OCI-LY7 (cell line): ENCODE measurements at regions not wholly inside any gene's neighbourhood (a gene's known extent, or its start where the extent isn't known, plus 50 kb on each side); places are given as distances from the start of the nearest gene placed in this dataset.

ENCODE experiments used
- BruUV-seq: library from RNA; stranded (reverse); fragments of 400-500 nt; replicated peaks from 2 replicates; lab custom pipeline; 2021; lab: Mats Ljungman, UMichigan
- CTCF ChIA-PET: fragments of 300-600 bp; sonication (Branson Sonifier 250); formaldehyde crosslinking; loops from one replicate; lab custom pipeline; 2022; ENCODE audit warnings: antibody characterized with exemption; ENCODE audit not compliant: unreplicated experiment; lab: Charles Lee
- POLR2A ChIA-PET: fragments of 300-600 bp; sonication (Branson Sonifier 250); formaldehyde crosslinking; loops from one replicate; lab custom pipeline; 2022; ENCODE audit warnings: antibody characterized with exemption; lab: Charles Lee
- DNase-seq: peaks from one replicate; pipeline ENCODE4 v3.0.0-alpha.2; 2015; ENCODE audit warnings: low spot score
- H2AFZ ChIP-seq: fragments of 200-600 bp; sonication (generic), shearing (Covaris generic); 2 replicates; pipeline ENCODE4 v1.6.1; 2014; ENCODE audit warnings: mild to moderate bottlenecking, antibody characterized with exemption, low read length, moderate library complexity
- H3K27ac ChIP-seq: fragments of 200-600 bp; sonication (generic); 2 replicates; pipeline ENCODE4 v1.5.1; 2014; ENCODE audit warnings: mixed run types, low read depth, mild to moderate bottlenecking, moderate library complexity, low read length, inconsistent platforms; ENCODE audit not compliant: poor library complexity, severe bottlenecking
- H3K36me3 ChIP-seq: fragments of 200-600 bp; sonication (generic); 2 replicates; pipeline ENCODE4 v1.6.1; 2014; ENCODE audit warnings: mild to moderate bottlenecking, antibody characterized with exemption, low read length, moderate library complexity, mixed read lengths; ENCODE audit not compliant: insufficient read depth
- H3K4me1 ChIP-seq: fragments of 200-600 bp; sonication (generic); 2 replicates; pipeline ENCODE4 v1.5.1; 2014; ENCODE audit warnings: mild to moderate bottlenecking, low read length; ENCODE audit not compliant: insufficient read depth, poor library complexity, severe bottlenecking
- H3K4me2 ChIP-seq: fragments of 200-600 bp; sonication (generic); 2 replicates; pipeline ENCODE4 v1.6.1; 2014; ENCODE audit warnings: mild to moderate bottlenecking, low read length
- H3K4me3 ChIP-seq: fragments of 200-600 bp; sonication (generic); 2 replicates; pipeline ENCODE4 v1.5.1; 2014; ENCODE audit warnings: mild to moderate bottlenecking, low read depth, low read length; ENCODE audit not compliant: poor library complexity, severe bottlenecking
- H3K79me2 ChIP-seq: fragments of 200-600 bp; sonication (generic); 2 replicates; pipeline ENCODE4 v1.6.1; 2016; ENCODE audit warnings: low read depth, mild to moderate bottlenecking, low read length, moderate library complexity, mixed read lengths; ENCODE audit not compliant: insufficient read depth
- H3K9me2 ChIP-seq: fragments of 200-600 bp; sonication (generic); 2 replicates; pipeline ENCODE4 v1.6.1; 2016; ENCODE audit warnings: mild to moderate bottlenecking, low read length, mixed read lengths; ENCODE audit not compliant: insufficient read depth
- H3K9me3 ChIP-seq: fragments of 200-600 bp; sonication (generic); 2 replicates; pipeline ENCODE4 v1.6.1; 2014; ENCODE audit warnings: mild to moderate bottlenecking, mixed run types, low read length, mixed read lengths
- H4K20me1 ChIP-seq: fragments of 200-600 bp; sonication (generic); 2 replicates; pipeline ENCODE4 v1.6.1; 2014; ENCODE audit warnings: mild to moderate bottlenecking, antibody characterized with exemption, low read length, moderate library complexity, mixed read lengths; ENCODE audit not compliant: insufficient read depth
- CTCF ChIP-seq: fragments of 200-600 bp; sonication (generic); conservative IDR thresholded peaks from 2 replicates; pipeline ENCODE4 v1.5.1; 2014; ENCODE audit warnings: mild to moderate bottlenecking, antibody characterized with exemption, low read length, moderate library complexity, mixed read lengths
- EZH2phosphoT487 ChIP-seq: fragments of 200-600 bp; sonication (generic); IDR thresholded peaks from 2 replicates; pipeline ENCODE4 v1.6.1; 2018; ENCODE audit warnings: low read depth, borderline replicate concordance, mild to moderate bottlenecking, mixed run types, antibody characterized with exemption, low read length, moderate library complexity, mixed read lengths
- intact Hi-C: fragments of 100-400 bp; cut with micrococcal nuclease; formaldehyde crosslinking; loops from one replicate; pipeline ENCODE4 v1.10.0; 2022; ENCODE audit not compliant: unreplicated experiment

DNA sequence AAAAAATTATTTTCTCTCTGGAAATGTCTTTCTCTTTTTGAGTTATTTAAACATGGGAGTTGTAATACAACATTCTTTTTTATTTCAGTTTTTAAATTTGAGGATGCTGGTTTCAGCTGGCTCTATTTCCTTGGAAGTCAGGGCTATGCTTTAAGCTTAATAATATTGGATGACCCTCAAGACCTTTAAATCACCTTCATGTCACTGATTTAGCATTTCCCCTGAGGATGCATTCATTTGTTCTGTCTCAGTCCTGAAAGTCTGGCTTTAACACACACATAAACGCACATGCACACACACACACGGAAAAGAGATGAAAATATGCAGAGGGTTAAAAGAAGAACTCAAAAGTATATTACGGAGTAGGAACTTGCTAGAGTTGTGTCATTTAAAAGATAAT lies 260.5 kb downstream of the PTBP2 start:
- no peak for TF ChIP-seq EZH2phosphoT487
- no peak for TF ChIP-seq CTCF
- Histone ChIP-seq H3K9me3 (no peaks in the 10 kb centered on the region), H2AFZ (no peak overlapping the region), H3K79me2 (no peaks in the 10 kb centered on the region), H4K20me1 (no peaks in the 10 kb centered on the region), H3K36me3 (no peaks in the 10 kb centered on the region), H3K4me1 (no peaks in the 10 kb centered on the region), H3K9me2 (no peaks in the 10 kb centered on the region), H3K4me2 (no peak overlapping the region), H3K27ac (no peak overlapping the region), H3K4me3 (no peak overlapping the region)
- ChIA-PET POLR2A (interaction anchor here (0.7 kb wide), 1 partner anchor 230 kb away, joined by 4 read pairs; no protein-coding TSS in a partner anchor), CTCF (no interaction called here)
- intact Hi-C loops, result no loop called here
- no peak for DNase-seq
- BruUV-seq, result no TSS peak

DNA sequence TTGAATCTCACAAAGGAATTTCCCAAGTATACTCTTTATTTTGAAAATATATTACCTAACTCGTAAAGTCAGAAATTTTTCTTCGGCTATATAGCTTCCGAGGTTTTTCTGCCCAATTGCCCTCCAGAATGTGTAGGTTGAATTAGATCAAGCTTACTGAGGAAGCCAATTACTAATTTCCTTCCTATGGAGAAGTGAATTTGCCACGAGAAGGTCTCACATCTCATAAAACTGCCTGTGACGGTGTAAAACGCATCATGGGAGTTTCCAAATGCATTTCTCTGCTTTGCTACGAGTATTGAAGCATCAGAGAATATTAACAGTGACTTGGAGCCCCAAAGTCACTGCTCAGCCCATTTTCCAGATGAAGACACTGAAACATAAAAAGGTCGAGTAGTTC lies 262.3 kb downstream of the PTBP2 start:
- no TSS peak for BruUV-seq
- intact Hi-C loops, result no loop called here

More for the DNA sequence above, 262.3 kb downstream of the PTBP2 start:
- Histone ChIP-seq H4K20me1 (no peaks in the 10 kb centered on the region), H3K36me3 (no peaks in the 10 kb centered on the region), H3K4me3 (no peak overlapping the region), H3K9me2 (no peaks in the 10 kb centered on the region), H3K4me1 (no peaks in the 10 kb centered on the region), H3K9me3 (no peaks in the 10 kb centered on the region), H2AFZ (no peak overlapping the region), H3K79me2 (no peaks in the 10 kb centered on the region), H3K27ac (no peak overlapping the region), H3K4me2 (no peak overlapping the region)
- DNase-seq, result no peak
- TF ChIP-seq CTCF (no peak), EZH2phosphoT487 (no peak)
- ChIA-PET CTCF (no interaction called here), POLR2A (no interaction called here)
